OCI-LY3 (cell line): ENCODE measurements at regions not wholly inside any gene's neighbourhood (a gene's known extent, or its start where the extent isn't known, plus 50 kb on each side); places are given as distances from the start of the nearest gene placed in this dataset.

Experiments
- CTCF ChIP-seq: fragments of 200-600, 300-600 bp; sonication (generic); IDR thresholded peaks from 2 replicates; pipeline ENCODE4 v1.5.1; 2014; ENCODE audit warnings: antibody characterized with exemption, low read length, low read depth
- EZH2phosphoT487 ChIP-seq: fragments of 200-600 bp; shearing (Covaris generic); IDR thresholded peaks from 2 replicates; pipeline ENCODE4 v1.6.1; 2018; ENCODE audit warnings: antibody characterized with exemption, mixed run types, low read depth

DNA sequence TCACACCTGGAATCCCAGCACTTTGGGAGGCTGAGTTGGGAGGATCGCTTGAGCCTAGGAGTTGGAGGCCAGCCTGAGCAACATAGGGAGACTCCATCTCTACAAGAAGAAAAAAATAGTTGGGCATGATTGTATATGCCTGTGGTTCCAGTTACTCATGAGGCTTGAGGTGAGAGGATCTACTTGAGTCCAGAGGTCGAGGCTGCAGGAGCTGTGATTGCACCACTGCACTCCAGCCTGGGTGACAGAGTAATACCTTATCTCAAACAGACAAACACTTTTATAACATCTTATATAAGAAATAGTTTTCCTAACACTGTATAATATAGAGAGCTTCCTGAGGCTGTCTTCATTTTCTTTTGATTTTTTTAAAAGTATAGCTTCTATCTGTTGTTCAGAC, 448.4 kb upstream of the COBL start:
- no peak for TF ChIP-seq CTCF
- TF ChIP-seq EZH2phosphoT487 = no peak
